IPS DF 6.9 (cell line): ENCODE measurements at regions not wholly inside any gene's neighbourhood (a gene's known extent, or its start where the extent isn't known, plus 50 kb on each side); places are given as distances from the start of the nearest gene placed in this dataset.

ENCODE experiments used
- DNase-seq: peaks from one replicate; pipeline ENCODE4 v3.0.0-alpha.2; 2013; ENCODE audit warnings: low read depth, low spot score
- H3K27ac ChIP-seq: one replicate; pipeline ENCODE4 v1.5.1; 2013; ENCODE audit warnings: low read length, control low read depth
- H3K27me3 ChIP-seq: 2 replicates; pipeline ENCODE4 v1.6.1; 2013; ENCODE audit warnings: mild to moderate bottlenecking, low read length; ENCODE audit not compliant: control insufficient read depth, insufficient read depth
- H3K36me3 ChIP-seq: 2 replicates; pipeline ENCODE4 v1.6.1; 2013; ENCODE audit warnings: low read length; ENCODE audit not compliant: control insufficient read depth, insufficient read depth
- H3K4me1 ChIP-seq: 2 replicates; pipeline ENCODE4 v1.6.1; 2013; ENCODE audit warnings: low read length; ENCODE audit not compliant: control insufficient read depth, insufficient read depth
- H3K4me3 ChIP-seq: 2 replicates; pipeline ENCODE4 v1.5.1; 2013; ENCODE audit warnings: mild to moderate bottlenecking, low read length
- H3K9me3 ChIP-seq: 2 replicates; pipeline ENCODE4 v1.6.1; 2013; ENCODE audit warnings: low read length, inconsistent platforms; ENCODE audit not compliant: control insufficient read depth, insufficient read depth
- WGBS: extraction: QIAGEN DNeasy Blood & Tissue Kit; methylation state at CpG from one replicate; pipeline ENCODE4 v1.1.7; 2013; ENCODE audit warnings: mixed read lengths, missing lambda C conversion rate; ENCODE audit not compliant: insufficient read length, insufficient coverage; 5-methylcytosine and 5-hydroxymethylcytosine counted together

DNA sequence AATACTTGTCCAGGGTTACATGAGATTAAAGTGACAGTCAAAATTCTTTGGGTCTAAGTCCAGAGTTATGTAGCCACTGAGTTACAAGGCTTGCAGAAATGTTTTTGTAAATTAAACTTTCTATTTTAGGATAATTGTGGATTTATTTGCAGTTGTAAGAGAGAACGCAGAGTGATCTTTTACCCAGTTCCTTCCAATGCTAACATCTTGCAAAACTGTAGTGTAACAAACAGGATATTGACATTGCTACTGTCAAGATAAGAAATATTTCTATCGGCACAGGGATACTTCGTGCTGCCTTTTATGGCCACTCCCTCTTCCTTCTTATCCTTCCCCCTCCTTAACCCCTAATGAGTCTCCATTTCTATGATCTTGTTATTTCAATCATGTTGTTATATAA is 1022.9 kb downstream of the MCTP2 start:
- Histone ChIP-seq H3K36me3 (no peaks in the 10 kb centered on the region), H3K27me3 (no peaks in the 10 kb centered on the region), H3K4me1 (no peaks in the 10 kb centered on the region), H3K9me3 (no peaks in the 10 kb centered on the region), H3K4me3 (no peak overlapping the region), H3K27ac (no peak overlapping the region)
- DNase-seq: no peak
- no CpG with 5 or more reads among the region's 3 CpGs for WGBS

DNA sequence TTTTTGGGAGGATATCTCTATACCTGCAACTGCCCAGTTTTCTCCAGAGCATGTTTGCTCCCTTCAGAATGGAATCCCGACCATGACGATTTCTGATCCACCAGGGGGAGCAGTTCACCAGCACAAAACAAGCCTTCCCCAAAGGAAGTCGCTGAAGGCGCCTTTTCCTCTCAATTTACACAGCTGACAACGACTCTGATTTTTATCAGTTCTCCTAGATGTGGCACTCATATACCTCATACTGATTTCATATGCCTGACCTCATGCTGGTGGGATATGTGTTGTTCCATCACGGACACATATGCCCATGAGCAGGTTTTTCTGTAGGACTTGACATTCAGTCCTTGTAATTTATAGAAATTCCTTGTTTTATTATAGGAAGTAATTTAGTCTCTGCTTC is 1028.2 kb downstream of the MCTP2 start:
- no peak overlapping the region for H3K4me3 ChIP-seq
- H3K36me3 ChIP-seq: no peaks in the 10 kb centered on the region
- H3K27ac ChIP-seq: no peak overlapping the region
- no peaks in the 10 kb centered on the region for H3K9me3 ChIP-seq
- 0 out of 2 replicates have a peak, but pooled peaks cover 1% of the 10 kb centered on the region for H3K4me1 ChIP-seq
- DNase-seq: peak; percentile 47
- no CpG with 5 or more reads among the region's 6 CpGs for WGBS
- H3K27me3 ChIP-seq: no peaks in the 10 kb centered on the region

DNA sequence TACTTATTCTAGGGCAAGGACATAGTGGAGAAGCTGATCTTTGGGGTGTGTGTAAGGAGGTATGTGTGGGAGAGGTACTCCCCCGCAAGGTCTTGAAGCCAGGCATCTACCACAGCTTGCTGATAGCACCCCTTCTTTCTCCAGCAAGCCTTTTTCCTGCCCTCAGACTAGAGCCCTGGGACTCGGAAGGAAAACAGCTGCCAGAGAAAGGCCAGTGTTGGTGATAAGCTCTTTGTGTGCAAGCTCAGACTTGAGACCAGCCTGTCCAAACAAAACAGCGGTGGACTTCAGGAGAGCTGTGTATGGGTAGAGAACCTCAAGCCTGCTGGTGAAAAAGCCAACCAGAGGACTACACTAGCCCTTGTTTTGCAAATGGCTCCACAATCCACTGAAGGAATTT is 1028.6 kb downstream of the MCTP2 start:
- no CpG with 5 or more reads among the region's 3 CpGs for WGBS
- H3K4me3 ChIP-seq: no peak overlapping the region
- no peak for DNase-seq
- H3K27me3 ChIP-seq: no peaks in the 10 kb centered on the region
- no peaks in the 10 kb centered on the region for H3K36me3 ChIP-seq
- 0 out of 2 replicates have a peak, but pooled peaks cover 1% of the 10 kb centered on the region for H3K4me1 ChIP-seq
- no peaks in the 10 kb centered on the region for H3K9me3 ChIP-seq
- H3K27ac ChIP-seq: no peak overlapping the region

DNA sequence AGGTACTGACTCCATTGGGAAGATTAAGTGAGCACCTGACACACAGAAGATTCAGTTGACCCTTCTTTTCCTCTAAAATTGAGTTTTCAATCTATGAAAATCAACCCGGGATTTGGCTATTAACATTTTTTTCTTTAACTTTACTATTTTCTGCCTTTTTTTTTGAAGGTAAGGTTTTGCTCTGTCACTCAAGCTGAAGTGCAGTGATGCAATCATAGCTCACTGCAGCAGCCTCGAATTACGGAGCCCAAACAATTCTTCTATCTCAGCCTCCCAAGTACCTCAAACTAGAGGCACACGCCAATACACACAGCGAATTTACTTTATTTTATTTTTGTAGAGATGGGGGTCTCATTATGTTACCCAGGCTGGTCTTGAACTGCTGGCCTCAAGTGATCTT is 1029.5 kb downstream of the MCTP2 start:
- no peak overlapping the region for H3K4me3 ChIP-seq
- H3K36me3 ChIP-seq: no peaks in the 10 kb centered on the region
- H3K27ac ChIP-seq: no peak overlapping the region
- no peaks in the 10 kb centered on the region for H3K9me3 ChIP-seq
- no peaks in the 10 kb centered on the region for H3K27me3 ChIP-seq
- no peak for DNase-seq
- no CpG with 5 or more reads among the region's 5 CpGs for whole genome bisulfite sequencing
- H3K4me1 ChIP-seq: 0 out of 2 replicates have a peak, but pooled peaks cover 1% of the 10 kb centered on the region

DNA sequence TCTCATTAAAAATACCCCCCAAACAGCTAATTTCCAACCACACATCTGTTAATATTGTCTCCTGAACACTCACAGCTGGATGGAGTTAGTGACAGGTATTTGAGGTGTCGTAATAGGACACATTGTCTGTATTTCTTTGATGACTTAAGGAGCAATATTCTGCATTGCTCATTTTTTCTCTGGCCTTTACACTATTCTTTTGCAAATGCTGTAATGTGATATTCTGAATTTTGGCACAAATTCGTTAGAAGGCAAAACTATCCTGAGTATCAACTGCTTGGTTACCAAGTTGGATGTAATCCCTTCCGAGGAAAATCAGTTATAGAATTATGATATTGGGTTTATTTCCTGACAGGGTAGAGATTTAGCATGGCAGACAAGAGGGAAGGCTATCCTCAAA is 1030.2 kb downstream of the MCTP2 start:
- H3K36me3 ChIP-seq: no peaks in the 10 kb centered on the region
- no peak overlapping the region for H3K27ac ChIP-seq
- H3K9me3 ChIP-seq: no peaks in the 10 kb centered on the region
- 0 out of 2 replicates have a peak, but pooled peaks cover 1% of the 10 kb centered on the region for H3K4me1 ChIP-seq
- DNase-seq: no peak
- WGBS: no CpG with 5 or more reads among the region's 3 CpGs
- H3K4me3 ChIP-seq: no peak overlapping the region
- no peaks in the 10 kb centered on the region for H3K27me3 ChIP-seq

DNA sequence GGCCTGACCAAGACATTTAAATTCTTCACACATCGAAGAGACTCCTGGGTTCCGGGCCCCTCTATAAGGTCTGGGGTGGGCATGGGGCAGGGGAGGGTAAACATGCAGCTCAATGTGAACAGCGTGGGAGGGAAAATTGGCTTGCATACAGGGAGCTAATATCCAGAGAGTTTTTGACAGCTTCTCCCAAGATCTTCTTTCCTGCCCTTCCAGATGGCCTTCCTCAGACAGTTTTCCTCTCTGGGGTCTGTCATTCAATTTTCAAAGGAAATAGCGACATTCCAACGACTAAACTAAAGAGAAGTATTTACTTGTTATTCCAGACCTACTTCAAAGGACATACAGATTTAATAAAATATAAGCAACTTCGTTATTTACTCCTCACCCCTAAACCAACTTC is 1030.6 kb downstream of the MCTP2 start:
- WGBS: 100% methylated on average over 1 of the region's 6 CpGs
- Histone ChIP-seq H3K4me3 (no peak overlapping the region), H3K9me3 (no peaks in the 10 kb centered on the region), H3K4me1 (0 out of 2 replicates have a peak, but pooled peaks cover 1% of the 10 kb centered on the region), H3K27me3 (no peaks in the 10 kb centered on the region), H3K36me3 (no peaks in the 10 kb centered on the region), H3K27ac (no peak overlapping the region)
- DNase-seq: no peak

DNA sequence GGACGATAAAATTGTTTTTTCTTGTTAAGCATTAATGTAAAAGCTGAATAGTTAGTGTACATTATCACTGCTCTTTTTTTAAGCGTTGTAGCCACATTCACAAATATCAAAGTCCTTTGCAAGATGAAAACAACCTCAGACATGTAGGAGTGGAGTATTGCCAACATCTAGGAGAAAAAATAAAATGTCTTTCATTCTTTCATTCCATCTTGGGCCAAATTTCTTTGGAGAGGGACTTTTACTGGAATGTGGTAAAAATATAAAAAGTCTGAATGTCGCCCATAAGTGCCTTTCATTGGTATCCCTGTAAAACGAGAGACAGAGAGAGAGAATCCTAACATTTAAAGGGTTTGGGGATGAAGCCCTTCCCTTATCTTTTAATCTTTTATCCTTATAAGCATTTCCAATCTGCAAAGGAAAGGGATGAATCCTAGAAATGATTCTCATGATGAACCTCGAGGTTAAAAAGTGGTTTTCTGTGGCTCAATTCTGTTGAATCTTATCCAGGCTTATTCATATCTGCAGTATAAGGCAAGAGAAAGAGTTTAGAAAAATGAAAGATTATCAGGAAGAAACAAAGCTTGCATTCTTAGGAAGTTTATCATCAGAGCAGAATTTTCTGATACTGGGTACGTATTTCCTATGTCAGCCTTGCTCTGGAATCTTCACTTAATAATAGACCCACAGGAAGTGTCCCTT is 1031.7 kb downstream of the MCTP2 start:
- no peaks in the 10 kb centered on the region for H3K27me3 ChIP-seq
- 0 out of 2 replicates have a peak, but pooled peaks cover 1% of the 10 kb centered on the region for H3K4me1 ChIP-seq
- H3K9me3 ChIP-seq: no peaks in the 10 kb centered on the region
- H3K27ac ChIP-seq: no peak overlapping the region
- no peaks in the 10 kb centered on the region for H3K36me3 ChIP-seq
- H3K4me3 ChIP-seq: no peak overlapping the region
- WGBS: no CpG with 5 or more reads among the region's 6 CpGs
- DNase-seq: no peak

DNA sequence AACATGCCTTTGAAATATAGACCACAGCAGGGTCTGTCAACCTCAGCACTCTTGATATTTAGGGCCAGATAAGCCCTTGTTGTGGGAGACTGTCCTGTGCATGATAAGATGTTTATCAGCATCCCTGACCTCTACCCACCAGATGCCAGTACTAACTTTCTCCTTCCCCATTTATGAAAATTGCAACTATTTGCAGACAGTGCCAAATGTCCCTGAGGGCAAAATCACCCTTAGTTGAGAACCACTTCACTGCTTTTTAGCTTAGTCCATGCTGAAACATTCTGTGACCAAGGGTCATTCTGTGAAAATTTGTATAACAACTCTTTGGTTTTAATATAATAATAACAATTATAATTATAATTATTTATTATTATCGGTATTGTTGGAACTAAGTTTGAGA is 1032.4 kb downstream of the MCTP2 start:
- 0 out of 2 replicates have a peak, but pooled peaks cover 1% of the 10 kb centered on the region for H3K4me1 ChIP-seq
- no peak overlapping the region for H3K27ac ChIP-seq
- no peaks in the 10 kb centered on the region for H3K27me3 ChIP-seq
- H3K36me3 ChIP-seq: no peaks in the 10 kb centered on the region
- no peak overlapping the region for H3K4me3 ChIP-seq
- H3K9me3 ChIP-seq: no peaks in the 10 kb centered on the region
- DNase-seq: no peak
- WGBS: no CpG with 5 or more reads among the region's 1 CpG

DNA sequence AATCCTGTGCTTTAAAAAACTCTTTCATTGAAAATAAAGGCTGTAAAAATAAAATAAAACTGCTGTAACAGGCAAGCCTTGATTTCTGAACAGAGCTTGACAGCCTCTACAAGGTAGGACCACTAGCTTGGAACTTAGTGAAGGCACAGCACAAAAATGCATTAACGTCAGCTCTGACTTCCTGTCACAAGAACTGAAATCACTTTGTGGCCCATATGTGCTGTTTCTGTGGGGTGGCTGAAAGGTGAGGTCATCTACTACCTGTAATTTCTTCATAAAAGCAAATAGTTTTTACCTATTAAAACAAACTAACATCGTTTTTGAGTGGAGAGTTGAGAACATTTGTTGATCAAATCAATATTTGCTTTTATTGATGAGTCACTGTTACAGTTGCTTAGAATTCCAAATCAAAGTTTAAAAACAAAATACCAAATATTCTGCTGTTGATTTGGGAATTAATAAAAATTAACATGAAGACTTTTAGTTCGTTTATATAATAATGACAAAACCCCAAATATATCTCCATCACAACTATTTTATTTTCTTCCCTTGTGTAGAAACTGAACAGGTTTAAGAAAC is 1034.1 kb downstream of the MCTP2 start:
- H3K27me3 ChIP-seq: no peaks in the 10 kb centered on the region
- no peak overlapping the region for H3K4me3 ChIP-seq
- H3K4me1 ChIP-seq: no peaks in the 10 kb centered on the region
- no peak for DNase-seq
- no peaks in the 10 kb centered on the region for H3K9me3 ChIP-seq
- H3K27ac ChIP-seq: no peak overlapping the region
- no peaks in the 10 kb centered on the region for H3K36me3 ChIP-seq
- WGBS: 100% methylated on average over 1 of the region's 3 CpGs

DNA sequence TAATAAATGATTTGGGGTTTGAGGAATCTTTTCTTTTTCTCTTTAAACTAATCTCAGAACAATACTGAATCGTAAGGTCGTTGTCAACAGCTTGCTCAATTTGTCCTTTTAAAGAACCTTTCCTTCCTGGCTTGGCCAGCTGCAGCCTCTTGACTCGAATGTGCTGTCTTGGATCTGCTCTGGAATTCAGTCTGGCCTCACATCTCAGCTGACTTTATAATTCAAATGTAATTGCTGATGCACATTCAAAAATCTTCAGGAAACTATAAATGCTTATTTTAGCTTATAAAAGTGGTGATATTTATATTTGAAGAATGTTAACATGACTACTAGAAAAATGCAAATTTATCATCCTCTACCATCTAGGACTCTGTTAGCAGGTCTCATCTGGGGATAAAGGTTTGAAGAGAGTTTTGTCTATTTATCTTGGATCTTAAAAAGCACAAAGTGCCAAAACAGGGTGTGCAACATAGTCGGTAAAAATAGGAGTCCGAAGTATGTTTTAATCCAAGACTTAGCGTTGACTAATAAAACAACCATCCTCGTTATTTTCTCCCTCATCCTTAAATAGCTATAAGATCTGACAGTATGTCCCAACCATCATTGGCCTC is 1035.2 kb downstream of the MCTP2 start:
- WGBS: no CpG with 5 or more reads among the region's 7 CpGs
- H3K4me1 ChIP-seq: no peaks in the 10 kb centered on the region
- H3K36me3 ChIP-seq: no peaks in the 10 kb centered on the region
- no peak for DNase-seq
- H3K27me3 ChIP-seq: no peaks in the 10 kb centered on the region
- no peaks in the 10 kb centered on the region for H3K9me3 ChIP-seq
- no peak overlapping the region for H3K27ac ChIP-seq
- no peak overlapping the region for H3K4me3 ChIP-seq
